Mammary epithelial cell (primary cell): ENCODE measurements at regions not wholly inside any gene's neighbourhood (a gene's known extent, or its start where the extent isn't known, plus 50 kb on each side); places are given as distances from the start of the nearest gene placed in this dataset.

Experiments used
- CTCF ChIP-seq, 2 donors: IDR thresholded peaks in 1 of 2; conservative IDR thresholded peaks in 1 of 2; 2 replicates each; pipeline ENCODE4 v1.5.1; 2011 to 2012; ENCODE audit warnings: inconsistent platforms in 2 of 2, low read length in 2 of 2, mild to moderate bottlenecking in 2 of 2, control low read depth in 1 of 2, low read depth in 1 of 2; ENCODE audit not compliant: insufficient read depth in 1 of 2; ENCODE audit errors: extremely low read depth in 1 of 2
- EZH2 ChIP-seq: IDR thresholded peaks from 2 replicates; pipeline ENCODE4 v1.6.1; 2012; ENCODE audit warnings: low read length, inconsistent platforms, borderline replicate concordance

- TF ChIP-seq CTCF (conservative IDR thresholded peaks at IDR 0.05 in 1 of 2, IDR thresholded peaks at IDR 0.05 in 1 of 2; ENCODE audit: extremely low read depth in 1 of 2, insufficient read depth in 1 of 2, low read depth in 1 of 2, low read length in 2 of 2) (no peak), EZH2 (no peak)
These were observed 90.0 kb downstream of the ANXA2R start for GRCh38 chr5:42950116-42950455.
